ENCODE measurements at regions not wholly inside any gene's neighbourhood (a gene's known extent, or its start where the extent isn't known, plus 50 kb on each side); places are given as distances from the start of the nearest gene placed in this dataset.

- TF ChIP-seq CTCF (conservative IDR thresholded peaks at IDR 0.05 in 1 of 2, IDR thresholded peaks at IDR 0.05 in 1 of 2; ENCODE audit: extremely low read depth in 1 of 2, insufficient read depth in 1 of 2, low read depth in 1 of 2, low read length in 2 of 2) (no peak), EZH2 (IDR thresholded peaks at IDR 0.05; ENCODE audit: borderline replicate concordance, low read length) (no peak)
Observed at GRCh38 chr1:192475329-192475728, 100.2 kb upstream of the RGS1 start.

All from mammary epithelial cell (primary cell).